IPS-NIHi7 (cell line): ENCODE measurements at regions not wholly inside any gene's neighbourhood (a gene's known extent, or its start where the extent isn't known, plus 50 kb on each side); places are given as distances from the start of the nearest gene placed in this dataset.

Source experiments
- DNase-seq: peaks from one replicate; pipeline ENCODE4 v3.0.0; 2012; ENCODE audit warnings: mixed read lengths; ENCODE audit errors: extremely low spot score

DNA sequence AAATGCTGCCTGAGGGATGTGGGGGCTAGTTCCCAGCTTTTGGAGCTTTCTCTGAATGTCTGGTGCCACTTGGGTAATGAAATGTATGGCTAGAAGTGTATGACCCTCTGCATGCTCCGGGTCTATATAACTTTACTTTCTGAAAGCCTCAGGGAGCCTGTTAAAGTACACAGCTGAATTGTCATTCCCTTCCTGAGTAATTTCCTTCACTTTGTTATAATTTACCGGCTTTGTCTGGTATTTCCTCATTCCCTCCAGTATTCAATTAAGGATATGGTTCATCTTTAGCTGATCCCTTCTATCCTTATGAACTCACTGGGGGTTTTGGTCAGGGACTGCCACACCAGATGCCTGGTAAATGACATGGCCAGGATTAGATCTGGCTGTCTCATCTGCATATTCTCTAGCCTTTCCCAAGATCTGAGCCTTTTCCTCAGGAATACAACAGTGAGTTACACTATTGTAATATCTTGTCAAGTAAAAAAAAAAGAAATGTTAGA is 620.3 kb downstream of the ZPLD1 start:
- DNase-seq = no peak

DNA sequence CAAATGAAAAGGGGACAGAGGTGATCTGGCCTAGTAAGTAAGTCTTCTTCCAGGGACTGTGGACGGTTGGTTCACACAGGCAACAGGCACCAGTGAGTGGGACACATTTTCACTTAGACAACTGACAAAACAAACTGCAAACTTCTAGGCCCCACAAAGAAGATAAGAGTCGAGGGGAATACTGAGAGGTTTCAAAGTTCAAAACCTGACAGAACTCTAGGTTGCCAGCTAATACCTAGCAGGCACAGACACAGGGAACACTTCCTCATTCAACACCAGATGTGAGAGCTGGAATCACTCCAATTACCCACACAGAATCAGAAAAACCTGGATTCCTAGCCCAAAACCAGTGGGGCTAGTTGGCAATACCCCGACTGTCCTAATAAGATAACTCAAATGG is 621.7 kb downstream of the ZPLD1 start:
- DNase-seq = no peak

DNA sequence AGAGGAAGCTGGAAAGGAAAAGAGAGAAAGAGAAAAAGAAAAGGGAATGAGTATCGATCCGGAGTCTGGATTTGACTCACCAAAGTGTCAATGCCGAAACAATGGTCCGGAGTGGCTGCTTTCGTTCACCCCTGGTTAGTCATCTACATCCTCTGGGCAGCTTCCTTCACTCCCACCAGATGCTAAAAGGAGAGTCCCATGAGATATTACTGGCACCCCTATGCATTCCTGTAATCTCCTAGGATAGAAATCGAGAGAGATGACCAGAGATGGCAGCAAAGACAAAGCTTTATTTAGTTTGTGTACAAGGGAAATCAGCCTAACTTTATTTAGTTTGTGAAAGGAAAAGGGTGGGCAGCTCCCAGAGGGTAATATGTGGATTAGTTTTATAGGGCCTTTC is 622.2 kb downstream of the ZPLD1 start:
- DNase-seq = no peak

DNA sequence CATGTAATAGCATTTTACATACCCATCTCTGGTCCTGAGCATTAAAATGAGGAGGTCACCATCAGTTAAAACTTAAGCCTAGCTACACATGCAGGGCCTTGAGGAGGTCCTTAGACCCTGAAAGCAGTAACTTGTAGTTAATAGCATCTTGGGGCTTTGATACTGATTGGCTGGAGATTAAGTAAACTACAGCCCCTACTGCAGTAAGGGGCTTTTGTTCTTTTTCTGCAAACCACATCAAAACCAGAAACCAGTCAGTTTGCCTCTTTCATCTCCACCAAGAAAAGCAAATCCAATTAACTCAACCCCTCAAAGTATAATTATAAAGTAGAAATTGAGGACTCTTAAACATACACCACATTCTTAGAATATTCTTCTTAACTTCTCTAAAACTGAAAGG is 622.7 kb downstream of the ZPLD1 start:
- no peak for DNase-seq

DNA sequence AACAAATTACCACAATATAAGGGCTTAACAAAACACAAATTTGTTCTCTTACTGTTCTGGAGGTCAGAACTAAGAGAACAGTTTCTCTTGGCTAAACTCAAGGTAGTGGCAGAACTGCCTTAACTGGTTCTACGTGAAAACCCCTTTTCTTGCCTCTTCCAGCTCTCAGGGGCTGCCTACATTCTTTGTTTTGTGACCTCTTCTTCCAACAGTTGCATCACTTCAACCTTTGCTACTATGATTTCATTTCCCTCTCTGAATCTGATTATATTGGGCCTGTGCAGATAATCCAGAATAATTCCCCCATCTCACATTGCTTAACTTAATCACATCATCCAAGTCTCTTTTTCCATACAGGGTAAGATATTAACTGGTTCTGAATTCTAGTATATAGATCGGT is 624.6 kb downstream of the ZPLD1 start:
- DNase-seq = no peak

DNA sequence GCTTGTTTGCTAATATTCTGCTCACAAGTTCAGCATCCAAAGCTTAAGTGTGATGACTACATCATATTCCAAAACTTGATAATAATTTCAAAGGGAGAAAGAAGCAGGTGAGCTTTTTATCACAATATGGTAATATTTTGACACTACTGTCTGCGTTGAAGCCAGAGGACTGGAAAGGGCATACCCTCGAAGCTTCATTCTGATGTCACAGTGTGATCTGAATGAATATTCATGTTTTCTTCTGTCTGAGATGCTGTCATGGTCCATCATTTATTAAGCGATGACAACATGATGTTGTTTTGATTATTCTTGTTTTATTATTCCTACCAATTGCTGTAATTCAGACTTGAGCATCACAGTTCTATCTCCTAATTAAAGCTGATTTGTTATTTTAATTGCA is 625.4 kb downstream of the ZPLD1 start:
- DNase-seq = no peak

DNA sequence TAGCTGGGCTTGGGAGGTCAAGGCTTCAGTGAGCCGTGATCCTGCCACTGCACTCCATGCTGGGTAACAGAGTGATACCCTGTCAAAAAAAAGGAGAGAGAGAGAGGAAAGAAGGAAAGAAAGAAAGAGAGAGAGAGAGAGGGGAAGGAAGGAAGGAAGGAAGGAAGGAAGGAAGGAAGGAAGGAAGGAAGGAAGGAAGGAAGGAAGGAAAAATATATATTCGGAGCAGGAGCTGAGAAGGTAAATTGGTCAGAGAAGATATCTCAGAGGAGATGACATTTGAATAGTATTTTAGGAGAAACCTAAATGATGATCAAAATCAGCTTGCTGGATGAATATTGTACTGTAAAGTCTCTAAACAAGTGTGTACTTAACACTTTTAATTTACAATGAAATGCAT is 633.1 kb downstream of the ZPLD1 start:
- no peak for DNase-seq

DNA sequence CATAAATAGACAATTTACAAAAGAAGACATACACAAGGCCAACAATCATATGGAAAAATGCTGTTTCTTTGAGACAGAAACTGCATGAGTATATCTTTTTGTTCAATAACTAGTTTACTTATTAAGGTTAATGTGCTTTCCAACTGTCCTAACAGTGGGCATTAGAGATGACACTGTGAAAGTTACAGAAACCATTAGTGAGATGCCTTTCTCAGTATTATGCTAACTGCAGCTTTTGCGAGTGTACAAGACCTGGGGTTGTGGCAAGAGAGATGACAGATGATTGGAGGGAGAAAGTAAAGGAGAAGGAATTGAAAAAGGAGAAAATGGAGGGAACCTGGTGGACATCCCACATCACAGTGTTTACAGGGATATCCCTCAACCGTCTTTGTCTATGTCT is 640.5 kb downstream of the ZPLD1 start:
- no peak for DNase-seq

DNA sequence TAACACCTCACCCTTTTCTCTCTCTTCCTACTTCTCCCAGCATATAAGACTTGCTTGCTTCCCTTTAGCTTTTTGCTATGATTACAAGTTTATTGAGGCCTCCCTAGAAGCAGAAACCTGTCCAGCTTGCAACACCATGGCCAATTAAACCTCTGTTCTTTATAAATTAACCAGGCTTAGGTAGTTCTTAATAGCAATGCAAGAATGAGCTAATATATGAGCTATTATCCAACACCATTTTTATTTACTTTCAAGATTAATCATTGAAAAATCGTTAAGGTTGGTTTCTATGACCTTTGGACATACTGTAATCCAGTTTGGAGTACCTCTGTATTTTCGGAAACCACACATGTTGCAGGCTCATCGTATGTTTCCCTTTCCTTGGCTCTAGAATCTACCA is 643.1 kb downstream of the ZPLD1 start:
- no peak for DNase-seq

DNA sequence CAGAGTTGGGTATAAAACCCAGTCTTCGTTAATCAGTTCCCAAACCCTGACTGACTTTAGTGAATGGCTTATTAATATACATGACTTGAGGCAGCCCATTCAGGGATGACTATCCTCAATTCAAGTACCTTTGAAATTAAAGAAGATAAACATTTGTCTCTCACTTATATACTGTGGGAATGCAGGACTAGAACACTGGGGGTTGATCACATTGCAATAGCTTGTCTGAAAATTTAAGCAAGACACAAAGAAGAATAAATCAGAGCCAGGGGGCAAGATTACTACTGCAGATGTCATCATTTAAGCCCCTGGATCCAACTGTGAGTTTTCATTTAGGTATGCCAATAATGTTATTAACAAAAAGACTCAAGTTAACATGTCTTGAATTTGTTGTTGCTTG is 647.7 kb downstream of the ZPLD1 start:
- DNase-seq = no peak

DNA sequence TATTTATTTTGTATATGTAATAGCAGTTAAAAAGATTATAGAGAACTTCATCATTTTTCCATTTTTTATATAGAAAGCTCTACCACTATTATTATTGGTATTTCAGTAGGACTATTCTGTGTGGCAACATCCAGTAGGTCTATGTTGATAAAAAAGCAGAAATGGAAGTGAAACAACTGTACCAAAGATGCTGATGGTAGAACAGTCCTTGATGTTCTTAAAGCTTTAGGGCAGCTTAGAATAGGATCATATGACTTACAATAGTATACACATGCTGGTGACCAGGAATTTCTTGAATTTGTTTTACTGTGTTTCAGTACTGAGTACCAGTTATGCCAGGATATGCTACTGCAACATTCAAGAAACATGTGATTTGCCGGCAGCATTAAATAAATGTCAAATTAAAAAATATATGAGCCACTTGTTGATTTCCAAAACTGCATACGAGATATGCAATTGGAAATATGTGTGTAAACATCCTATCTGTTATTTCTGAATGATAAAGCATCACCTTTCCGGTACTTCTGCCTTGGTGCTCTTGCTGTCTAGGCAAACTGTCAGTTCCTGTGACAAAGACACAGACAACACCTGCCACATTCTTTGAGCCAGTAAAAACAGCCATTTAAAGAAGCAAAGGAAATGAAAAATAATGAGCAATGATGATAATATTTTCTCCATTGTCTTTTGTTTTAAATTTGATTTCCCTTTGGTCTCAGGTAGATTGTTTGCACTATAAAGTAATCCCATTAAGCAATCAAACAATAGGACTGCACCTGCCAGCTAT is 649.2 kb downstream of the ZPLD1 start:
- DNase-seq = no peak

DNA sequence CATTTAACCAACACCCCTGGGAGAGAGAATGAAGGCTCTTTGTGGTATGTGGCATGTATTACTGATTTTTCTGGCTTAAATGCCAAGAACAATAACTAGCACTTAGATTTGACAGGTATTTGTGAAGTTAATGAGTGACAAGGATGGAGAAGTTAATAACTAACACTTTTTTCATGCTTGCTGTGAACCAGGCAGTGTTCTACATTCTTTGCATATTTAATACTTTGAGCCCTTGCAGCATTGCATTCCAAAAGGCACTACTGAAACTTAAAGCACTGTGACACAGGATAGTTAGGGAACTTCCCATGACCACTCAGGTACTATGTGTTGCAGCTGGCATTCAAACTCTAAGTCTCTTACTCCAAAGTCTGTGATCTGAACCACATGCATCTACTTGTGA is 650.6 kb downstream of the ZPLD1 start:
- no peak for DNase-seq

DNA sequence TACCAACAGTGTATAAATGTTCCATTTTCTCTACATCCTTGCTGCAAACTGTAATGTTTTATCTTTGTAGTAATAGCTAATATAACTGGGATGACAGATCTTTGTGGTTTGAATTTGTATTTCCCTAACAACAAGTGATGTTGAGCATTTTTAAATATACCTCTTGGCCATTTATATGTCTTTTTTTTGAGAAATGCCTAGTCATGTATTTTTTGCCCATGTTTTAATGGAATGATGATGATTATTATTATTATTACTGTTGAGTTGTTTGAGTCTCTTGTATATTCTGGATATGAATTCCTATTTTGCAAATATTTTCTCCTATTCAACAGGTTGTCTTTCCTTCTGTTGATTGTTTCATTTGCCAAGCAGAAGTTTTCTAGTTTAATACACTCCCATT is 654.9 kb downstream of the ZPLD1 start:
- no peak for DNase-seq

DNA sequence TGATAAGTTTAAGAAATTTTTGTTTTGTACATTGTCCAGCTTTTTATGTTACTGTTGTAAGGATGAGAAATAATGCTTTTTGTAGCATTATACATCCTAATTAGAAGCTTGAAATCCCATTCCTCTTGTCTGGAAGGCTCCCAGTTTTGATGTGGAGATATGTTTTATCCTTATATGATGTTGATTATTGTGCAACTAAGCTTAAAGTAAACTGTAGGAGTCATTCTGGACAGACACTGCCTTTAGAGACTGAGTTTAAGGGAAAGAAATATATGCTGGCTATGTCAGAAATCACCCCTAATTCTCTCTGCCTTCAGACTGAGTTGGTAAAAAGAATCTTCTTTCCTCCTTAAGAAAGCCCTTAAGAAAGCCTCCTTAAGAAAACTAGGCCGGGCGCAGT is 670.4 kb downstream of the ZPLD1 start:
- no peak for DNase-seq

DNA sequence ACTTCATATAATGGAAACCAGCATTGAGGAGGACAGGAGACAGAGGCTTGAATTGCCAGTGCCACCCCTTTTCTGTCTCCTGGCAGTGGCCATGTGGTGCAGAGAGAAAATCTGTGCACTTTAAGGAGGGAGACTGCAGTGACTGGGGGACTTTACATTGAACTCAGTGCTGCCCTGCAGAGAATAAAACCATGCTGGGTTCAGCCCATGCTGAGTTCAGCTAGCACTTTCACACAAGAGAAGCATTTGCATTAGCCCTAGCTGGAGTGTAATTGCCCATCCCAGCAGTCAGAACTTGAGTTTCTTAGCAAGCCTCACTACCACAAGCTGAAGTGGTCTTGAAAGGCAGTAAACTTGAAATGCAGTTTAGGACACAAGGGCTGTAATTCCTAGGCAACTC is 677.5 kb downstream of the ZPLD1 start:
- peak; percentile 10 for DNase-seq

DNA sequence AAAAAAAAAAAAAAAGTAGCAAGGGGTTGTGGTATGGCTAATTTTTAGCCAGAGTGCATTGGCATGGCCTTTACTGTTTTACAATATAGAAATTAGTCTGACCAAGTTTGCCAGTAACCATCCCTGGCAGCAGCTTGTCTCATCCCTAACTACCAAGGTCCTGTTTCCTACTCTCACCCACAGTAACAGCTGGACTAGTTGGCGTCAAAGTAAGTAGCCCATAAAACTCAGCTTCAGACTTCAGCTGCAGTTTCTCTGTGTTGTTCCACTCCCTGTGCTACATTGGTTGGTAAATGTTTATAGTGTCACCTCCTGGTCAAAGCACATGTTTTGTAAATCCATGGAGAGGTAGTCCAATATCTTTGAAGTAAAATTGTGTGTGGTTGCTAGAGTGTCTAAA is 691.3 kb downstream of the ZPLD1 start:
- DNase-seq = no peak

DNA sequence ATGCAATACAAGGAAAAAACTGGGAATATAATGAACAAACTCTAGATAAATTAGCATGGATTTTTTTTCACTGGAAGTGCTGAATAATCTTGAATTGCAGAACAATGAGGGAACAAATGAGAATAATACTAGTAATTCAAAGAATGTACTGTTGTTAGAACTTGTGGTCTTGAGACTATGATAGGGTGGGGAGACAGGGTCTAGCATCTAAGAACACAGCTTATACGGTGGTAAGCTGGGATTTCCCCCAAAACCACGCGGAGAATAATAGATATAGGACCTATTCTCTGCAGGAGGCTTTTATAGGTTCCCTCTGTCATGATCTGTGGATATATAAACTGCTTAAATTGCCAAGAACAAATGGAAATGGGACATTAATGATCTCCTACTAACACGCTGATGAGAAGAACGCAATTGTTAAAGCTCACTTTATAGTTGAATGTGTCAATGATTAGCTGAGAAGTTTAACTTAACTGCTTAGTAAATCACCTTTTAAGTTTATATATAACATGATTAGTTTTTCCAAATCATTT is 692.3 kb downstream of the ZPLD1 start:
- DNase-seq = no peak

DNA sequence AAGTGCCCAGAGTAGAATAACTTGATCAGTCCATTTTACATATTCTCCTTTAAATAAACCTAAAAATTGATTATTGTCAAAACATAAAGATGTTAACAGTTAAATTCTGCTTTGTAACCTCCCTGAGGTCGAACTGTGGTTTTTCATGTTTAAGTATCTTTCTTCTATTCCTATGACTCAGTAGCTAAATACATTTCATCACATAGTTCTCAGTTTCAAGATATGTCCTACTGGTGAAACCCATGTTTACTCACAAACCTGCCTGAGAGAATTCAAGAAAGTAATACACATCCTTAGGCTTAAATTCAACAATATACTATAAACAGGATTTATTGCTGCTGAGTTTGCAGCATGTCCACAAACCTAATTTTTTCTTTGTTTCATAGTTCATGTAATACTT is 692.9 kb downstream of the ZPLD1 start:
- no peak for DNase-seq

DNA sequence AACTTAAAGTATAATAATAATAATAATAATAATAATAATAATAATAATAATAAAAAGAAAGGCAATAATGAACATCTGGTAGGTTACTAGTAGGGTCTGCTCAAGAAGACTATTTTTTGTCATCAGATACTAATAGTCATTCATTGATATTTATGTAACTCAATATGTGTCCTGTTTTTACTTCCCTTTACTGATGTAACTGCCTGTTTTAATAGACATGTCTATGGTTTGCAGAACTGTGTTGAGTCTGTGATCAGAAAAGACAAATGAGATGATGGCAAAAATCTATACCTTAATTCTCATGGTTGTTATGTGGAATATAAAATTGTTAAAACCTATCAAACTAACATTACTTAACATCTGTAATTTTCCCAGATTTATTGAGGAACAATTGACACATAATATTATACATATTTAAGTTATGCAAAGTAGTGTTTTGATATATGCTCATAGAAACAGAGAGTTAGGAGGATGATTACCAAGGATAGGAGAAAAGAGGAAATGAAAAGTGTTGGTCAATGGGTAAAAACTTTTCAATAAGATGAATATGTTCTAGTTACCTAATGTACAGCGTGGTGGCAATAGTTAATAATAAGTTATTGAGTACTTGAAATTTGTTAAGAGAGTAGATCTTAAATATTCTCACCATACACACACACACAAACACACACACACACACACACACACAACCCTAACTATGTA is 699.4 kb downstream of the ZPLD1 start:
- DNase-seq = no peak

DNA sequence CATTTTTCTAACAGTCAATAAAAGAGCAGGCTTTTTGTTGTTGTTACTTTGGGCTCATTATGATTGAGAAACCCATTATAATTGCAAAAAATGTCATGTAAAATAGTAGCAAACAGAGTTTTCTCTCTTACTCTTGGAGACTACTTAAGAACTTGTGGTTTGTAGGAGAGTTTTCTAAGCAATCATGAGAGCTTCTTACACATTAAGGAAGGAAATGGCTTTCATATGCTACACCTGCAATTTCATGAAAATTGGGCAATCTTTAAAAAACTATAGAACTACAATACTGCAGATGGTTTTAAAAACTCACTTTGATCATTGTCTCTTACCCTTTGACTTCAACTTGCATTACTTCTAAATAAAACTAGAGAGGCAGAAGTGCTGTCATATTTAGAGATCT is 701.8 kb downstream of the ZPLD1 start:
- DNase-seq = no peak

DNA sequence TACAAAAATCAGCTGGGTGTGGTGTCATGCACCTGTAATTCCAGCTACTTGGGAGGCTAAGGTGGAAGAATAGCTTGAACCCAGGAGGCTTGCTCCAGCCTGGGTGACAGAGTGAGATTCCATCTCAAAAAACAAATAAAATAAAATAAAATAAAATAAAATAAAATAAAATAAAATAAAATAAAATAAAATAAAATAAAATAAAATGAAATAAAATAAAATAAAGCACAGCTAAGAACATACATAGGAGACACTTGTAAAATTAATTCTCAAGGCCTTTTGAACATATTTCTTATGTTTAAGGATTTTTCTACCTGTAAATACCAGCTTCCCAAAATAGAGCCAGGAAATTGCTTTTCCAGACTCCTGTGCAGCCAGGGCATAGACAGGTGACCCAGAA is 703.0 kb downstream of the ZPLD1 start:
- no peak for DNase-seq

DNA sequence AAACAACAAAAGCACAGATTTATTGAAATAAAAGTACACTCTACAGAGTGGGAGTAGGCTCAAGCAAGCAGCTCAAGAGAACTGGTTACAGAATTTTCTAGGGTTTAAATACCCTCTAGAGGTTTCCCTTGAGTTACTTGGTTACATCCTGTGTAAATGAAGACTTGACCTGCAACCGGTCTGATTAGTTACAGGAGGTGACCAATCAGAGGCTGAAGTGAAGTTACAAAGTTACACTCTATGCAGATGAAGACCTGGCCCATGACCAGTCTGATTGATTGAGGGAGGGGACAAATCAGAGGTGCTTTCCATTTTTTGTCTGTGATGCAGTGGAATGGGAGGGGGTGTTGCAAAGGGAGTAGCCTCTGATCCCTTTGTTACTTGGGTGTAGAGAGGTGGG is 723.4 kb downstream of the ZPLD1 start:
- DNase-seq = peak; percentile 10

DNA sequence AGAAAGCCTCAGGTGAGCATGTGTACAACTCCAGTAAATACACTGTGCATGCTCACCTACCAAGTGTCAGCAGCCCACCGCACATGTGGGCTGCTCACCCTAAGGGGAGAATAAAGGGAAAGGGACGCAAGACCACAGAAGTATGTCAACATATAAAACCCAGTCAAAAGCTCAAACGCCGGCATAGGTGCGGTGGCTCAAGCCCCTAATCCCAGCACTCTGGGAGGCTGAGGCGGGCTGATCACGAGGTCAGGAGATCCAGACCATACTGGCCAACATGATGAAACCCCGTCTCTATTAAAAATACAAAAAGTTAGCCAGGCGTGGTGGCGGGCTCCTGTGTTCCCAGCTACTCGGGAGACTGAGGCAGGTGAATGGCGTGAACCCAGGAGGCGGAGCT is 732.1 kb downstream of the ZPLD1 start:
- DNase-seq = no peak
